ENCODE measurements at regions not wholly inside any gene's neighbourhood (a gene's known extent, or its start where the extent isn't known, plus 50 kb on each side); places are given as distances from the start of the nearest gene placed in this dataset.

- no peak for DNase-seq (ENCODE audit: low read depth)
Observed at GRCh38 chr9:129283705-129284606, 105.9 kb upstream of the IER5L start.

DNA sequence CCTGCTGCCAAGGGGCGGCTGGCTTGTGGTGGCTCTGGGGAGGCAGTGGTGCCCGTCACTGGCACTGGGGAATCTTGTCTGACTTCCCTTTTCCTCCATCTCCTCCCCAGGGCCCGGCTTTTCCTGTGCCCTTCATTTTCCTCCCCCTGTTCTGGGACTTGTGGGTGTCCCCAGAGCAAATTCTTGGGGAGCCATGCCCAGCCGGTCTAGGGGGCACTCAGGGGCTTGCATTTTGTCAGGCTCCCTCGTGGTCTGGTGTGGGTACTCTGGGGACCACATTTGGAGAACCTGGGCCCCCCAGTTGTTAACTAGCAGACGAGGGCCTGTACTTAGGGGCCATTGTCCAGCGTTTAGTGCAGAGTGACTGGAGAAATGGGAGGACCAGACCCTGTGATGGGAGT is 105.2 kb upstream of the IER5L start:
- DNase-seq (ENCODE audit: low read depth): no peak

DNA sequence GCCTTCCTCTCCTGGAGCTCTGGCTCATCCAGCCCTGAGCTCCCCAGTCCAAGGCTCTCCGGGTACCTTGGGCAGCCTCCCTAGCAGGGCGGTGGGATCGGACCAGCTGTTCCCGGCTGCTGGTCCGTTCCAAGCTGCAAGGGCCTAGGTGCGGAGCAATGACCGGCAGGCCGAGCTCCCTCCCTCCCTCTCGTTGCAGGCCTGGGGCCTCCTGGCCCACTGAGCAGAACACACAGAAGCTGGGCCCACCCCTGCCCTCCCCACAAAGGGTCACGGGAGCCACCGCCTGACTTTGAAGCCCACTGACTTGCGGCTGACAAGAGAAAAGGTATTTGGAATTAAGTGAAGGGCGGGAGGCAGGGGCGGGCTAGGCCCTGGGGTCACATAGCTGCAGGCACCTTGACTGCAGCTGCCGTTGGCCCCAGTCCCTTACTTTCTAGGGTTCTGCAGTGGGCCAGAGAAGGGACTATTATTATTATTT is 104.7 kb upstream of the IER5L start:
- DNase-seq (ENCODE audit: low read depth): no peak

- no peak for DNase-seq (ENCODE audit: low read depth)
Observed at GRCh38 chr9:129282272-129282671, 104.2 kb upstream of the IER5L start.

DNA sequence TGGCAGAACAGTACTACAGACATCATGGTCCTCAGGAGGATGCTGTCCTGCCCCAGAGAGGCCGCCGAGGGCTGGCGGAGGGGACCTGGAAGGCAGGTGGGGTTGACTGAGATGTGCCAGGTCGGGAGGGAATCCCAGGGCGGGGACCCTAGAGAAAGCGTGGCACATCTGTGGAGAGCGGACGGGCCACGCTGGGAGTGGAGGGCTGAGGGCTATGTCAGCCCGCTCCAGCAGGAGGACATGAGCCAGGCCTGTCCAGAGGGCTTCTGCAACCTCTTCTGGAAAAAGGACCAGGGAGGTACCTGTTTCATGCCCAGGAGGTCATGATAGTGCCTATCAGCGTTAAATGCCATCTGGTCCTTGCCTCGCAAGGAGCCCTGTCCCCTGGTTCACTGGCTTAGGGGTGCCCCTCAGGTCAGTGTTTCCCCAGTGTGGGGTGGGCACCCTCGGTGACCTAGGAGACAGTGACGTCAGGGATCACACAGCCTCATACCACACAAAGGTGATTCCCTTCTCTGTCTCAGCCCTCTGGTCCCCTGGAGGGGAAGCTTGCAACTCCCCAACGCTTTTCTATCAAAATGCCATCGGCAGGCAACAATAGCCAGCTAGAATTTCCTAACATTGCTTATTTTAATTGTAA is 103.6 kb upstream of the IER5L start:
- DNase-seq (ENCODE audit: low read depth): no peak

DNA sequence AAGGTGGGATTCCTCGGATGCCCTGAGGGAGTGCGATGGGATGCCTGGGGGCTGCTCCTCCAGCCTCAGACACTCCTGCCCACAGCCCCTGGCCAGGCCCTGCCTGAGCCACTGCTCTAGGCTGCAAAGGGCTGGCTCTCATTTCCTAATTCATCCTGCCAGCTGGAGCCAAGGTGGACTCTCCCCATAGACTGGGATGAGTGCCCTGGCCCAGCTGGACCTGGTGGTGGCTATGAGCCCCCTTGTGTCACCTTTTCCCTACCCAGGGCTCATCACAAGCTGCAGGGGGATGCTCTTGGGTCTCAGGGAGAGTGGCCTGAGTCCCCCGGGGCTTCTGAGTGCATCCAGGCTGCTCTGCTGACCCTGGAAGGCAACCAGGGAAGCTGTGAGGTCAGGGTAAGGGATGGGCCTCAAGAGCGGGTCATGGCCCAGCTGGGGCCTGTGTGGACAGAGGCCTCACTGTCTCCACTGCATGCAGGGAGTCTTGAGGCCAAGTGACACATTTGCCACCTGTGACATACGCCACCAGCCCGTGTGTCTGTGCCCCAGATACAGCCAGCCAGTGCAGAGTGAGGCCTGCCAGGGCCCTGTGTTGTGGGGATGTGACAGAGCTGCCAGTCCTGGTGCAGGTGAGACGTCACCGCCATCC is 102.7 kb upstream of the IER5L start:
- DNase-seq (ENCODE audit: low read depth): no peak

DNA sequence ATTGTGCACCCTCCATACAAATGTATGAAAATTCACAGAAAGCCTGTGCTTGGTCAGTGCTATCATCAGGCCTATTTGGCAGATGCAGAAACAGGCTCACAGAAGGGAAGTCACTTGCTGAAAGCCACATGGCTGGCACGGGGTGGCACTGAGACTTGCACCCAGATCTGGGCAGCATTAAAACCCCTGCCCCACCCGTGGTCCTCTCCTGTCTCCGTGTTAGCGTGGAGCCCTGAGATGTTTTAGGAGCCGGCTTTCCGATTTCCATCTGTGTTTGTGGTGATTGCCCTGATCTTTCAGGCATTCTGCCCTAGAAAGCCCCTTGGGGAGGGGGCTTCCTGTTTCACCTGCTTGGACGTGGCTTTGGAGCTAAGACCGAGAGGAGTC is 102.2 kb upstream of the IER5L start:
- no peak for DNase-seq (ENCODE audit: low read depth)

GRCh38 chr9:129278391-129279237 is 100.6 kb upstream of the IER5L start:
- no peak for DNase-seq (ENCODE audit: low read depth)

GRCh38 chr9:129276486-129277230 is 98.6 kb upstream of the IER5L start:
- no peak for DNase-seq (ENCODE audit: low read depth)

GRCh38 chr9:129275626-129276247 is 97.7 kb upstream of the IER5L start:
- DNase-seq (ENCODE audit: low read depth): no peak

DNA sequence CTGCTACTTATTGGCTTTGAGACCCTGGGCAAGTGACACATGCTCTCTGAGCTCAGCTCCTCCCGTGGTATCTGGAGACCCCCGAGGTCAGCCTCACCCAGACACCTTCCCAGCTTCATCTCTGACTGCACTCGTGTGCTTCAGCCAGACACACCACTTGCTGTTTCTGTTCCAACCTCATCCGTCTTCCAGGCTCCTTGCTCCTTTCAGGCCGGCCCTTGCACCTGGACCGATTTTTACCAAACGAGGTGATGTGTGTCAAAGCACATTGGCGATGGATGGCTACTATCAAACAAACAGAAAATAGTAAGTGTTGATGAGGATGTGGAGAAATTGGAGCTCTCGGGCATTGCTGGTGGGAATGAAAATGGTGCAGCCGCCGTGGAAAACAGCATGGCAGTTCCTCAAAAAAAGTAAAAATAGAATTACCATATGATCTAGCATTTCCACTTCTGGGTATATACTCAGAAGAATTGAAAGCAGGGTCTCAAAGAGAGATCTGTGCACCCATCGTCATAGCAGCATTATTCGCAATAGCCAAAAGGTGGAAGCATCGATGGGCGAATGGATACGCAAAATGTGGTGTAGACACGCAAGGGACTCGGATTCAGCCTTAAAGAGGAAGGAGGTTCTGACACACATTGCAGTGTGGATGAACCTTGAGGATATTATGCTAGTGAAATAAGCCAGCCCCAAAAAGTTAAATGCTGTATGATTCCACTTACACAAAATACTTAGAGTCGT is 96.1 kb upstream of the IER5L start:
- no peak for DNase-seq (ENCODE audit: low read depth)

DNA sequence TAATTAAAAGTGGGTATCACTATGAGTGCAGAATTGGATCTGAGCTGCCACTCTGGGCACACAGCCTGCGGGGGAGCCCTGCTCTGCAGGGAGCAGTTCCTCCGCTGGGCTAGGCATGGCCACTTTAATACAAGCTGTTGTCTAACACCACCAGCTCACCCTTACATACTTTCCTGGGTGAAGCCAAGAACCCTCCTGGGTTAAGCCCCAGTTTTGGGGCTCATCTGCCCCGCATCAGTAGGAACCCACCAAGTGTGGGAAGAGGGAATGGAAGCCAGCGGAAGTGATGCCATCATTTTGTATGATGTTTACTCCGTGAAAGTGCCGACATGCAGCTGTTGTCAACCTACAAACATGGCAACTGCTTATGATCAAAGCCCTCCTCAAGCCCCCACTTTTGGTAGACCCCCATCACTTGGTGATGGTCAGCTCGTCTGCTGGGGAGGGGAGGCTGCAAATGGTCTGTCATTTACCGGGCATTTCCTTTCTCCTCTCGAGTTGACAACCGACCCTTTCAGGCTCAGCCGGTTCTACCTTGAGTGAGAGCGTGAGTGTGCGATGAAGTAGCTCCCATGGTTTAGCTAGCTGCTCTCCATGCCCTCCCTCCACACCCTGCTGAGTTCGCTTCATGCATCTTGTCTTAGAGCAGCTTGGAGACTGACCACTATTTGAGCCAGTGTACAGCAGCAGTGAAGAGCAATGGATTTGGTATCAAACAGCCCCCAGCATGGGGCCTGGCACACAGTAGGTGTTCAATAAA is 95.3 kb upstream of the IER5L start:
- DNase-seq (ENCODE audit: low read depth): no peak

- no peak for DNase-seq (ENCODE audit: low read depth)
Observed at GRCh38 chr9:129272348-129273025, 94.4 kb upstream of the IER5L start.

DNA sequence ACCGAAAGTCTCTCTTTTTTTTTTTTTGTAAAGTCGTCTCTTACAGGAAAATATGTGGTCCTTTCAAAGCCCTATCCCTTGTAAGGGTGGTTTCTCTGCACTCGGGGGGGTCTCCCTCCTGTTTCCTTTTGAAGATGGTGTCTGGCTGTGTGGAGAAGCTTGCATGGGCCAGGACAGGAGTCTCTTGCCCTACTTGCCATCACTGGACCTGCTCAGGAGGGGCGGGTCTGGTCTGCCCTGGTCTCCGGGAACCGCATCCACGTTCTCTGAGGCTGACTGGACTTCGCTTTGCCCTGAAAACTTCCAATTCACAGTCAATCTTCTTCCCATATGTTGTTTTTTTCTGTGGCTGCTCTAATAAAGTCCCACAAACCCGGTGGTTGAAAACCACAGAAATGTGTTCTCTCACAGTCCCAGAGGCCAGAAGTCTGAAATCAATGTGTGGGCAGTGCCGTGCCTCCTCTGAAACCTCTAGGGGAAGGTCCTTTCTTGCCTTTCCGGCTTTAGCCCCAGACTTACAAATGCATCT is 92.9 kb upstream of the IER5L start:
- no peak for DNase-seq (ENCODE audit: low read depth)

GRCh38 chr9:129270205-129270604 is 92.1 kb upstream of the IER5L start:
- no peak for DNase-seq (ENCODE audit: low read depth)

- no peak for DNase-seq (ENCODE audit: low read depth)
Observed at GRCh38 chr9:129267141-129267540, 89.1 kb upstream of the IER5L start.

GRCh38 chr9:129266536-129266935 is 88.5 kb upstream of the IER5L start:
- DNase-seq (ENCODE audit: low read depth): no peak

GRCh38 chr9:129264388-129264787 is 86.3 kb upstream of the IER5L start:
- DNase-seq (ENCODE audit: low read depth): no peak

All from activated T-helper 1 cell treated with Interleukin-2 at 50 U/mL for 16 hours (primary cell).